IMR-90 (cell line): ENCODE measurements at regions not wholly inside any gene's neighbourhood (a gene's known extent, or its start where the extent isn't known, plus 50 kb on each side); places are given as distances from the start of the nearest gene placed in this dataset.
"Not testable (repeated sequence)": the region's sequence is repeated elsewhere in the genome, so short reads cannot be mapped to it uniquely, and the experiment has no call there.

Experiments
- ATAC-seq: fragments of 200-7000 bp; cut with Tn5 transposase; 2 replicates; pipeline ENCODE4 v1.9.1; 2020; ENCODE audit warnings: low read depth, mild to moderate bottlenecking, moderate library complexity
- BruUV-seq: library from RNA; stranded (reverse); fragments of 400-500 nt; replicated peaks from 2 replicates; lab custom pipeline; 2021; lab: Mats Ljungman, UMichigan
- CTCF ChIA-PET: fragments of 300-600 bp; formaldehyde crosslinking; extraction: SDS; loops from one replicate; lab custom pipeline; 2021; ENCODE audit warnings: antibody characterized with exemption; lab: Yijun Ruan, JAX
- POLR2A ChIA-PET: fragments of 300-600 bp; sonication (Branson Sonifier 250); formaldehyde crosslinking; loops from one replicate; lab custom pipeline; 2022; ENCODE audit warnings: antibody characterized with exemption; ENCODE audit not compliant: unreplicated experiment; lab: Charles Lee
- DNase-seq: peaks from one replicate; pipeline ENCODE4 v3.0.0; 2013
- H2AFZ ChIP-seq: replicated peaks from 2 replicates; pipeline ENCODE3; 2013; ENCODE audit warnings: low read length, mild to moderate bottlenecking; ENCODE audit not compliant: poor library complexity
- H2AK5ac ChIP-seq: 2 replicates; pipeline ENCODE4 v1.6.1; 2013; ENCODE audit warnings: low read depth, low read length, inconsistent platforms
- H2AK9ac ChIP-seq: replicated peaks from 2 replicates; pipeline ENCODE3; 2013; ENCODE audit warnings: mild to moderate bottlenecking, low read depth, low read length, moderate library complexity; ENCODE audit not compliant: poor library complexity
- H2BK120ac ChIP-seq: 2 replicates; pipeline ENCODE4 v1.6.1; 2013; ENCODE audit warnings: low read depth, low read length, inconsistent platforms
- H2BK15ac ChIP-seq: 3 replicates; pipeline ENCODE4 v1.6.1; 2013; ENCODE audit warnings: low read depth, low read length, inconsistent platforms
- H2BK20ac ChIP-seq: 2 replicates; pipeline ENCODE4 v1.6.1; 2013; ENCODE audit warnings: low read depth, mild to moderate bottlenecking, inconsistent platforms, low read length, moderate library complexity
- H2BK5ac ChIP-seq: 2 replicates; pipeline ENCODE4 v1.6.1; 2013; ENCODE audit warnings: mild to moderate bottlenecking, low read depth, low read length, inconsistent platforms; ENCODE audit not compliant: poor library complexity, severe bottlenecking
- H3K14ac ChIP-seq: replicated peaks from 2 replicates; pipeline ENCODE4 v1.6.1; 2013; ENCODE audit warnings: low read depth, low read length, inconsistent platforms
- H3K18ac ChIP-seq: 2 replicates; pipeline ENCODE4 v1.6.1; 2013; ENCODE audit warnings: low read depth, low read length, control low read depth
- H3K23ac ChIP-seq: 2 replicates; pipeline ENCODE4 v1.6.1; 2013; ENCODE audit warnings: low read depth, low read length, inconsistent platforms
- H3K27ac ChIP-seq: 2 replicates; pipeline ENCODE4 v1.5.1; 2013; ENCODE audit warnings: mild to moderate bottlenecking, control low read depth, low read length; ENCODE audit not compliant: insufficient read depth
- H3K27me3 ChIP-seq: 2 replicates; pipeline ENCODE4 v1.6.1; 2013; ENCODE audit warnings: low read length; ENCODE audit not compliant: control insufficient read depth, insufficient read depth
- H3K36me3 ChIP-seq: 2 replicates; pipeline ENCODE4 v1.6.1; 2013; ENCODE audit warnings: low read length, mixed read lengths; ENCODE audit not compliant: control insufficient read depth, insufficient read depth
- H3K4ac ChIP-seq: 2 replicates; pipeline ENCODE4 v1.6.1; 2013; ENCODE audit warnings: low read depth, low read length, inconsistent platforms
- H3K4me1 ChIP-seq: 2 replicates; pipeline ENCODE4 v1.6.1; 2013; ENCODE audit warnings: low read length, mixed read lengths; ENCODE audit not compliant: control insufficient read depth, insufficient read depth
- H3K4me2 ChIP-seq: 2 replicates; pipeline ENCODE4 v1.6.1; 2013; ENCODE audit warnings: low read depth, mild to moderate bottlenecking, control low read depth, low read length, moderate library complexity
- H3K4me3 ChIP-seq: 2 replicates; pipeline ENCODE4 v1.5.1; 2013; ENCODE audit warnings: low read depth, mild to moderate bottlenecking, control low read depth, low read length, moderate library complexity; ENCODE audit not compliant: insufficient read depth
- H3K56ac ChIP-seq: 2 replicates; pipeline ENCODE4 v1.6.1; 2013; ENCODE audit warnings: low read length, inconsistent platforms; ENCODE audit not compliant: insufficient read depth; ENCODE audit errors: extremely low read depth
- H3K79me1 ChIP-seq, 2 experiments: 2 replicates each; pipeline ENCODE4 v1.6.1; 2013; ENCODE audit warnings: low read length in 2 of 2, inconsistent platforms in 1 of 2, low read depth in 1 of 2
- H3K9ac ChIP-seq: 2 replicates; pipeline ENCODE4 v1.6.1; 2013; ENCODE audit warnings: low read depth, low read length, control low read depth
- H3K9me1 ChIP-seq: 2 replicates; pipeline ENCODE4 v1.6.1; 2013; ENCODE audit warnings: low read length, inconsistent platforms; ENCODE audit not compliant: insufficient read depth
- H3K9me3 ChIP-seq: 2 replicates; pipeline ENCODE4 v1.6.1; 2013; ENCODE audit warnings: low read length; ENCODE audit not compliant: control insufficient read depth, insufficient read depth
- H4K20me1 ChIP-seq: 2 replicates; pipeline ENCODE4 v1.6.1; 2013; ENCODE audit warnings: low read length, inconsistent platforms; ENCODE audit not compliant: insufficient read depth
- H4K5ac ChIP-seq: 2 replicates; pipeline ENCODE4 v1.6.1; 2013; ENCODE audit warnings: mild to moderate bottlenecking, low read depth, low read length, control low read depth
- H4K8ac ChIP-seq, 2 experiments: 2 replicates each; pipeline ENCODE4 v1.6.1; 2013; ENCODE audit warnings: low read depth in 2 of 2, low read length in 2 of 2, control low read depth in 1 of 2, inconsistent platforms in 1 of 2
- H4K91ac ChIP-seq: 2 replicates; pipeline ENCODE4 v1.6.1; 2013; ENCODE audit warnings: low read depth, low read length, inconsistent platforms; ENCODE audit not compliant: insufficient read depth
- WGBS, 2 experiments: methylation state at CpG; one replicate each; pipeline versions ENCODE4 v1.1.5 to v1.1.7; 2013; ENCODE audit warnings: missing lambda C conversion rate in 2 of 2; ENCODE audit not compliant: insufficient read length in 1 of 2; ENCODE audit errors: extremely low coverage in 2 of 2; 5-methylcytosine and 5-hydroxymethylcytosine counted together
- dilution Hi-C: fragments of 300-500 bp; cut with HindIII; formaldehyde crosslinking; loops from one replicate; pipeline ENCODE4 v1.14.3; 2018; ENCODE audit warnings: low sequenced_read_pairs; ENCODE audit not compliant: unreplicated experiment
- in situ Hi-C: fragments of 300-500 bp; cut with MboI; formaldehyde crosslinking; loops from 3 replicates; pipeline ENCODE4 v1.14.3; 2019; ENCODE audit warnings: low sequenced_read_pairs, inconsistent platforms, mixed read lengths
- intact Hi-C: fragments of 100-400 bp; cut with micrococcal nuclease; formaldehyde crosslinking; loops from 2 replicates; pipeline ENCODE4 v1.10.0; 2022

- H3K9me1 ChIP-seq, H2AK5ac ChIP-seq, H2AK9ac ChIP-seq, H2BK5ac ChIP-seq, H3K27ac ChIP-seq, H4K8ac ChIP-seq, H2BK15ac ChIP-seq, CTCF ChIA-PET, H4K20me1 ChIP-seq, H2AFZ ChIP-seq, H3K56ac ChIP-seq, H2BK20ac ChIP-seq, H3K14ac ChIP-seq, intact Hi-C loops, H4K91ac ChIP-seq, H3K9ac ChIP-seq, POLR2A ChIA-PET, in situ Hi-C loops, H3K4me2 ChIP-seq, dilution Hi-C loops, H3K4me1 ChIP-seq, H3K79me1 ChIP-seq, H3K4me3 ChIP-seq, H3K4ac ChIP-seq, ATAC-seq, H3K27me3 ChIP-seq, DNase-seq, H3K18ac ChIP-seq, H2BK120ac ChIP-seq, H3K23ac ChIP-seq, H4K5ac ChIP-seq, BruUV-seq, H3K36me3 ChIP-seq: not testable (repeated sequence)
- peaks cover 23% of the 10 kb centered on the region for H3K9me3 ChIP-seq
- WGBS, 2 experiments: no CpG with 5 or more reads among the region's 36 CpGs
These were observed 97.1 kb downstream of the TTLL2 start for GRCh38 chr6:167421944-167422343.
